Liver (tissue), 3 donors: ENCODE measurements at regions not wholly inside any gene's neighbourhood (a gene's known extent, or its start where the extent isn't known, plus 50 kb on each side); places are given as distances from the start of the nearest gene placed in this dataset.

ENCODE experiments used
- ATF3 ChIP-seq: IDR thresholded peaks from 2 replicates; pipeline ENCODE4 v1.6.1; 2016; ENCODE audit warnings: antibody characterized with exemption
- CTCF ChIP-seq: fragments of 150-350 bp; IDR thresholded peaks from 2 replicates; pipeline ENCODE4 v1.5.1; 2017; ENCODE audit warnings: improper control_type of control experiment, low read depth, low read length; ENCODE audit not compliant: missing input control
- EGR1 ChIP-seq, 2 donors: IDR thresholded peaks; 2 replicates each; pipeline ENCODE4 v1.6.1; 2016 to 2018; ENCODE audit warnings: antibody characterized with exemption in 2 of 2, low read depth in 2 of 2
- FOXA1 ChIP-seq: IDR thresholded peaks from 2 replicates; pipeline ENCODE4 v1.6.1; 2016; ENCODE audit warnings: antibody characterized with exemption
- HNF4A ChIP-seq, 2 donors: conservative IDR thresholded peaks; 2 replicates each; pipeline ENCODE4 v1.6.1; 2016; ENCODE audit warnings: antibody characterized with exemption in 2 of 2, mild to moderate bottlenecking in 2 of 2
- JUND ChIP-seq, 2 donors: IDR thresholded peaks; 2 replicates each; pipeline ENCODE4 v1.6.1; 2016; ENCODE audit warnings: antibody characterized with exemption in 2 of 2
- MAX ChIP-seq: IDR thresholded peaks from 2 replicates; pipeline ENCODE4 v1.6.1; 2016; ENCODE audit warnings: antibody characterized with exemption
- REST ChIP-seq: IDR thresholded peaks from 2 replicates; pipeline ENCODE4 v1.6.1; 2016; ENCODE audit warnings: antibody characterized with exemption, mild to moderate bottlenecking
- SP1 ChIP-seq: IDR thresholded peaks from 2 replicates; pipeline ENCODE4 v1.6.1; 2018; ENCODE audit warnings: antibody characterized with exemption, mild to moderate bottlenecking
- TAF1 ChIP-seq: conservative IDR thresholded peaks from 2 replicates; pipeline ENCODE4 v1.6.1; 2016; ENCODE audit warnings: antibody characterized with exemption, mild to moderate bottlenecking
- YY1 ChIP-seq: IDR thresholded peaks from 2 replicates; pipeline ENCODE4 v1.6.1; 2016; ENCODE audit warnings: antibody characterized with exemption, mild to moderate bottlenecking
- ZBTB33 ChIP-seq: IDR thresholded peaks from 2 replicates; pipeline ENCODE4 v1.6.1; 2016; ENCODE audit warnings: antibody characterized with exemption
- donor health status: healthy.
- donor health status: healthy.

- TF ChIP-seq CTCF (no peak), TAF1 (no peak), YY1 (no peak), MAX (no peak), ZBTB33 (no peak), EGR1 (IDR thresholded peaks at IDR 0.05; ENCODE audit: low read depth in 2 of 2) (no peak), REST (no peak), SP1 (no peak), ATF3 (no peak), HNF4A (conservative IDR thresholded peaks at IDR 0.05) (no peak), FOXA1 (no peak), JUND (IDR thresholded peaks at IDR 0.05) (no peak)
These were observed 389.8 kb upstream of the AZI2 start for GRCh38 chr3:28738425-28738824.
